ENCODE measurements at regions not wholly inside any gene's neighbourhood (a gene's known extent, or its start where the extent isn't known, plus 50 kb on each side); places are given as distances from the start of the nearest gene placed in this dataset.

- Mint-ChIP-seq H3K27me3 (peaks cover 8% of the 10 kb centered on the region), H3K4me3 (no peak overlapping the region), H3K27ac (no peak overlapping the region), H3K4me1 (ENCODE audit: low read depth) (no peaks in the 10 kb centered on the region), H3K36me3 (no peaks in the 10 kb centered on the region), H3K9me3 (no peaks in the 10 kb centered on the region)
- POLR2A ChIA-PET: no interaction called here
- intact Hi-C loops (cut with micrococcal nuclease): no loop called here
- CTCF ChIA-PET: no interaction called here
- DNase-seq: no peak
These were observed 54.0 kb upstream of the TWIST2 start for GRCh38 chr2:238793801-238794449.

DNA sequence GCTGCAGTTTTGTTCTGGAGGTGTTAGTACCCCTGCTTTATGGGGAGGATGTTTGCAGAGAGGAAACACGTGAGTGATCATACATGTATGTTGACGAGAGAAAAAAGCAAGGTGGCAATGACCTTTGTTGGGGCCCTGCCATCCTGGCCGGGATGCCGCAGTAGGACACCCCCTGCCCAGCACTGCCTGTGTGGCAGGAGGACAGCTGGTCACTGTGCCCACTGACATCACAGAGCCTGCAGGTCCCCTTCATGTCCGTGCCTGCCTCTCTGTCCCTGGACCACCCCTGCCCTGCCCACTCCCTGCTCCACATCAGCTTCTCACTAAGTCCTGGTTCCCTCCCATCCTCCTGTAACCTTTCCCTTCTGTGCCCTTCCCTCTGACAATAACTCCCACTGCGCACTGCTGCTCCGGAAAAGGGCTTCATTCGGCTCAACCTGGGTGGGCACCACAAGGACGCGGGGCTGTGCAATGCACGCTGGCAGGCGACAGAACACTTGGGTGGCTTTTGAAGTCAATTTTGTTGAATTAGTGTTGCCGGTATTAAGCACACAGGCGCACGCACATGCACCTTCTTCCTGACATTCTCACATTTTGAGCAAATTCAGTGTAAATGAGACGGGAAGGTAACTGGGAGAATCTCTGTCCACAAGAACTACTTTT, 51.5 kb upstream of the TWIST2 start:
- Mint-ChIP-seq H3K9me3 (no peaks in the 10 kb centered on the region), H3K27ac (no peak overlapping the region), H3K4me3 (no peak overlapping the region), H3K4me1 (ENCODE audit: low read depth) (no peaks in the 10 kb centered on the region), H3K36me3 (no peaks in the 10 kb centered on the region), H3K27me3 (peaks cover 19% of the 10 kb centered on the region)
- intact Hi-C loops (cut with micrococcal nuclease): no loop called here
- CTCF ChIA-PET: no interaction called here
- no peak for DNase-seq
- POLR2A ChIA-PET: no interaction called here

DNA sequence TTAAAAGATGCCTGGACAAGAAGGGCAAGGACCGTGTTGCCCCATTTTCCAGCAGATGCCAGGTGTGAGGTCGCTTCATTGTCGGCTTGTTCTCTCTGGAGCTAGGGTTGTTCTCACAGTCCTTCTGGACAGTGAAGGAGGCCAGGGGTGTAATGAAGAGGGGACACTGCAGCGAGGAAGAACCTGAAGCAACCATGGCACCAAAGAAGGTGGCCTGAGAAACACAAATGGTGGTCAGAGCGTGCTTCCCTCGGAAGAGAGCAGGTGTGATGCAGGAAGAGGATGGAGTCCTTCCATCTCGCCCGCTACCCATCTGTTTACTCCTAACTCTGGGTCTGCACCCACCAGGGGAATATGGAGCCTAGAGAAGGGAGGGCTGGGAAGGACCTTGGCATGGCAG, 50.3 kb upstream of the TWIST2 start:
- Mint-ChIP-seq H3K36me3 (no peaks in the 10 kb centered on the region), H3K9me3 (no peaks in the 10 kb centered on the region), H3K4me1 (ENCODE audit: low read depth) (no peaks in the 10 kb centered on the region), H3K27ac (no peak overlapping the region), H3K4me3 (no peak overlapping the region), H3K27me3 (peaks cover 24% of the 10 kb centered on the region)
- DNase-seq: no peak
- intact Hi-C loops (cut with micrococcal nuclease): no loop called here
- ChIA-PET POLR2A (no interaction called here), CTCF (interaction anchor here (0.8 kb wide), 1 partner anchor 12 kb away, joined by 4 read pairs; no protein-coding TSS in a partner anchor)
